ENCODE measurements at regions not wholly inside any gene's neighbourhood (a gene's known extent, or its start where the extent isn't known, plus 50 kb on each side); places are given as distances from the start of the nearest gene placed in this dataset.

- TF ChIP-seq CTCF (IDR thresholded peaks at IDR 0.05; ENCODE audit: poor library complexity, severe bottlenecking), result no peak
- no peak for TF ChIP-seq EZH2 (IDR thresholded peaks at IDR 0.05; ENCODE audit: borderline replicate concordance, insufficient read depth, low read length, poor library complexity, severe bottlenecking)
- TF ChIP-seq RAD21 (conservative IDR thresholded peaks at IDR 0.05), result no peak
- TF ChIP-seq POLR2AphosphoS5 (IDR thresholded peaks at IDR 0.05), result no peak
- TF ChIP-seq TAF1 (IDR thresholded peaks at IDR 0.05; ENCODE audit: low read depth), result no peak
- no peak for TF ChIP-seq MXI1 (conservative IDR thresholded peaks at IDR 0.05; ENCODE audit: poor library complexity, severe bottlenecking)
- no peak for TF ChIP-seq SMC3 (conservative IDR thresholded peaks at IDR 0.05; ENCODE audit: poor library complexity)
- TF ChIP-seq REST (IDR thresholded peaks at IDR 0.05; ENCODE audit: borderline replicate concordance), result no peak
- TF ChIP-seq EP300 (conservative IDR thresholded peaks at IDR 0.05; ENCODE audit: poor library complexity, severe bottlenecking), result no peak
These were observed 648.6 kb downstream of the COL12A1 start for GRCh38 chr6:74557236-74557635.

GRCh38 chr6:74554041-74554440, 651.8 kb downstream of the COL12A1 start:
- Histone ChIP-seq H3F3A (ENCODE audit: insufficient read depth, low read length, poor library complexity, severe bottlenecking) (no peaks in the 10 kb centered on the region), H3K9me2 (ENCODE audit: insufficient read depth, low read length) (no peaks in the 10 kb centered on the region), H4K20me1 (ENCODE audit: insufficient read depth) (no peaks in the 10 kb centered on the region), H3K9me3 (ENCODE audit: low read length) (no peaks in the 10 kb centered on the region), H2AFZ (ENCODE audit: low read depth, low read length) (no peak overlapping the region), H3K4me3 (ENCODE audit: low read length) (no peak overlapping the region), H3K79me2 (replicated peaks; ENCODE audit: insufficient read depth, low read length) (no peaks in the 10 kb centered on the region), H3K4me2 (ENCODE audit: low read length) (no peak overlapping the region), H3K36me3 (ENCODE audit: insufficient read depth, low read length) (no peaks in the 10 kb centered on the region), H3K9ac (ENCODE audit: low read length) (no peak overlapping the region), H3K27ac (ENCODE audit: low read length) (no peak overlapping the region), H3K27me3 (ENCODE audit: insufficient read depth, low read depth, low read length) (no peaks in the 10 kb centered on the region)
- TF ChIP-seq REST (IDR thresholded peaks at IDR 0.05; ENCODE audit: borderline replicate concordance), result no peak
- no peak for TF ChIP-seq CTCF (IDR thresholded peaks at IDR 0.05; ENCODE audit: poor library complexity, severe bottlenecking)
- TF ChIP-seq EP300 (conservative IDR thresholded peaks at IDR 0.05; ENCODE audit: poor library complexity, severe bottlenecking), result no peak
- no peak for TF ChIP-seq SMC3 (conservative IDR thresholded peaks at IDR 0.05; ENCODE audit: poor library complexity)
- TF ChIP-seq TAF1 (IDR thresholded peaks at IDR 0.05; ENCODE audit: low read depth), result no peak
- TF ChIP-seq MXI1 (conservative IDR thresholded peaks at IDR 0.05; ENCODE audit: poor library complexity, severe bottlenecking), result no peak

More at GRCh38 chr6:74557236-74557635, 648.6 kb downstream of the COL12A1 start:
- Histone ChIP-seq H3K9me2 (ENCODE audit: insufficient read depth, low read length) (no peaks in the 10 kb centered on the region), H4K20me1 (ENCODE audit: insufficient read depth) (no peaks in the 10 kb centered on the region), H3K27ac (ENCODE audit: low read length) (no peak overlapping the region), H3F3A (ENCODE audit: insufficient read depth, low read length, poor library complexity, severe bottlenecking) (no peaks in the 10 kb centered on the region), H3K9me3 (ENCODE audit: low read length) (no peaks in the 10 kb centered on the region), H2AFZ (ENCODE audit: low read depth, low read length) (no peak overlapping the region), H3K4me3 (ENCODE audit: low read length) (no peak overlapping the region), H3K4me2 (ENCODE audit: low read length) (no peak overlapping the region), H3K36me3 (ENCODE audit: insufficient read depth, low read length) (no peaks in the 10 kb centered on the region), H3K79me2 (replicated peaks; ENCODE audit: insufficient read depth, low read length) (no peaks in the 10 kb centered on the region), H3K9ac (ENCODE audit: low read length) (no peak overlapping the region), H3K27me3 (ENCODE audit: insufficient read depth, low read depth, low read length) (no peaks in the 10 kb centered on the region)

Measured in neural cell (in vitro differentiated cells).